MM.1S (cell line): ENCODE measurements at regions not wholly inside any gene's neighbourhood (a gene's known extent, or its start where the extent isn't known, plus 50 kb on each side); places are given as distances from the start of the nearest gene placed in this dataset.

Experiments
- DNase-seq: peaks from one replicate; pipeline ENCODE4 v3.0.0-alpha.2; 2015
- H2AFZ ChIP-seq: fragments of 300-600 bp; sonication (generic); 2 replicates; pipeline ENCODE4 v1.6.0; 2016; ENCODE audit warnings: antibody characterized with exemption, low read length
- H3F3A ChIP-seq: fragments of 300-600 bp; sonication (generic); 2 replicates; pipeline ENCODE4 v1.6.1; 2016; ENCODE audit warnings: mild to moderate bottlenecking, antibody characterized with exemption, low read length, moderate library complexity, mixed read lengths; ENCODE audit not compliant: insufficient read depth
- H3K27ac ChIP-seq: fragments of 300-600 bp; sonication (generic); 2 replicates; pipeline ENCODE4 v1.5.1; 2016; ENCODE audit warnings: mild to moderate bottlenecking, low read length
- H3K27me3 ChIP-seq: fragments of 300-600 bp; sonication (generic); replicated peaks from 2 replicates; pipeline ENCODE4 v1.6.0; 2016; ENCODE audit warnings: low read length; ENCODE audit not compliant: insufficient read depth
- H3K36me3 ChIP-seq: fragments of 300-600 bp; sonication (generic); replicated peaks from 2 replicates; pipeline ENCODE4 v1.6.1; 2016; ENCODE audit warnings: mild to moderate bottlenecking, low read length, mixed read lengths; ENCODE audit not compliant: insufficient read depth
- H3K4me1 ChIP-seq: fragments of 300-600 bp; sonication (generic); 2 replicates; pipeline ENCODE4 v1.6.1; 2016; ENCODE audit warnings: low read length, mixed read lengths
- H3K4me2 ChIP-seq: fragments of 300-600 bp; sonication (generic); 2 replicates; pipeline ENCODE4 v1.6.0; 2016; ENCODE audit warnings: low read depth, low read length
- H3K4me3 ChIP-seq: fragments of 300-600 bp; sonication (generic); 2 replicates; pipeline ENCODE4 v1.5.1; 2016; ENCODE audit warnings: low read length, mixed read lengths
- H3K79me2 ChIP-seq: fragments of 300-600 bp; sonication (generic); 2 replicates; pipeline ENCODE4 v1.6.1; 2016; ENCODE audit warnings: mixed run types, low read length, mixed read lengths
- H3K9ac ChIP-seq: fragments of 300-600 bp; sonication (generic); 2 replicates; pipeline ENCODE4 v1.6.1; 2016; ENCODE audit warnings: low read length, mixed read lengths
- H3K9me2 ChIP-seq: fragments of 300-600 bp; sonication (generic); replicated peaks from 2 replicates; pipeline ENCODE4 v1.6.1; 2016; ENCODE audit warnings: mild to moderate bottlenecking, low read length, mixed read lengths; ENCODE audit not compliant: insufficient read depth
- H3K9me3 ChIP-seq: fragments of 300-600 bp; sonication (generic); replicated peaks from 2 replicates; pipeline ENCODE4 v1.6.1; 2016; ENCODE audit warnings: mild to moderate bottlenecking, low read length, mixed read lengths; ENCODE audit not compliant: insufficient read depth
- H4K20me1 ChIP-seq: fragments of 300-600 bp; sonication (generic); 2 replicates; pipeline ENCODE4 v1.6.1; 2016; ENCODE audit warnings: mild to moderate bottlenecking, low read length, moderate library complexity, mixed read lengths; ENCODE audit not compliant: insufficient read depth
- EZH2 ChIP-seq: fragments of 300-600 bp; sonication (generic); optimal IDR thresholded peaks from 2 replicates; pipeline ENCODE3; 2017; ENCODE audit warnings: low read depth, mild to moderate bottlenecking, antibody characterized with exemption, low read length, mixed read lengths
- EZH2phosphoT487 ChIP-seq: fragments of 300-600 bp; sonication (generic); IDR thresholded peaks from 2 replicates; pipeline ENCODE4 v1.6.1; 2018; ENCODE audit warnings: antibody characterized with exemption, low read length
- TF ChIP-seq, protein P1 (sequence below): fragments of 300-600 bp; sonication (generic); IDR thresholded peaks from 2 replicates; pipeline ENCODE4 v1.5.1; 2016; ENCODE audit warnings: antibody characterized with exemption, low read length, mixed read lengths

DNA sequence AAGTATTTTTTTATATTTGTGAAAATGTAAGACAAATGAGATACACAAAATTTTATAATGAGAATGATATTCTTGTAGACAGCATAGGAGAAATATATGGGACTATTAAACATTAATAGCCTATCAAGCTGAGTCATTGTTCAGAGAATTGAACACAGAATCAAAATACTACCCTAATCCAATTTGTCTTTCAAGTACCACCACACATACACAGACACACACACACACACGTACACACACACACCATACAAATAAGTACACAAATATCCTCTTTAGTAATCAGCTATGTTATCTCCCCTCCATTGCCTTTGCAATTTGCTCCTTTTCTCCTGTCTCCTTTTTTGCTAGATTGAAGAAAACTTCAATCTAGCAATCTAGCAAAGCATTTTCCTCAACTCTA lies 499.3 kb downstream of the FOXG1 start:
- Histone ChIP-seq H3F3A (no peaks in the 10 kb centered on the region), H3K4me3 (no peak overlapping the region), H3K9ac (no peak overlapping the region), H3K36me3 (no peaks in the 10 kb centered on the region), H2AFZ (no peak overlapping the region), H3K27ac (no peak overlapping the region), H4K20me1 (no peaks in the 10 kb centered on the region), H3K4me1 (no peaks in the 10 kb centered on the region), H3K9me3 (no peaks in the 10 kb centered on the region), H3K9me2 (no peaks in the 10 kb centered on the region), H3K4me2 (no peak overlapping the region), H3K79me2 (no peaks in the 10 kb centered on the region), H3K27me3 (no peaks in the 10 kb centered on the region)
- no peak for DNase-seq
- TF ChIP-seq, protein P1, sequence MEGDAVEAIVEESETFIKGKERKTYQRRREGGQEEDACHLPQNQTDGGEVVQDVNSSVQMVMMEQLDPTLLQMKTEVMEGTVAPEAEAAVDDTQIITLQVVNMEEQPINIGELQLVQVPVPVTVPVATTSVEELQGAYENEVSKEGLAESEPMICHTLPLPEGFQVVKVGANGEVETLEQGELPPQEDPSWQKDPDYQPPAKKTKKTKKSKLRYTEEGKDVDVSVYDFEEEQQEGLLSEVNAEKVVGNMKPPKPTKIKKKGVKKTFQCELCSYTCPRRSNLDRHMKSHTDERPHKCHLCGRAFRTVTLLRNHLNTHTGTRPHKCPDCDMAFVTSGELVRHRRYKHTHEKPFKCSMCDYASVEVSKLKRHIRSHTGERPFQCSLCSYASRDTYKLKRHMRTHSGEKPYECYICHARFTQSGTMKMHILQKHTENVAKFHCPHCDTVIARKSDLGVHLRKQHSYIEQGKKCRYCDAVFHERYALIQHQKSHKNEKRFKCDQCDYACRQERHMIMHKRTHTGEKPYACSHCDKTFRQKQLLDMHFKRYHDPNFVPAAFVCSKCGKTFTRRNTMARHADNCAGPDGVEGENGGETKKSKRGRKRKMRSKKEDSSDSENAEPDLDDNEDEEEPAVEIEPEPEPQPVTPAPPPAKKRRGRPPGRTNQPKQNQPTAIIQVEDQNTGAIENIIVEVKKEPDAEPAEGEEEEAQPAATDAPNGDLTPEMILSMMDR = no peak
- TF ChIP-seq EZH2phosphoT487 = no peak
- TF ChIP-seq EZH2 = no peak

GRCh38 chr14:29271669-29272068 lies 505.1 kb downstream of the FOXG1 start:
- no peaks in the 10 kb centered on the region for H3K79me2 ChIP-seq
- no peaks in the 10 kb centered on the region for H3K9me2 ChIP-seq
- TF ChIP-seq, protein P1 = no peak
- TF ChIP-seq EZH2phosphoT487 (no peak), EZH2 (no peak)
- no peaks in the 10 kb centered on the region for H3K9me3 ChIP-seq
- no peak overlapping the region for H3K4me2 ChIP-seq
- no peak overlapping the region for H2AFZ ChIP-seq
- H3K36me3 ChIP-seq = no peaks in the 10 kb centered on the region
- DNase-seq = no peak
- H3K4me3 ChIP-seq = no peak overlapping the region
- H4K20me1 ChIP-seq = no peaks in the 10 kb centered on the region
- no peak overlapping the region for H3K27ac ChIP-seq
- H3K4me1 ChIP-seq = no peaks in the 10 kb centered on the region
- H3F3A ChIP-seq = no peaks in the 10 kb centered on the region
- H3K9ac ChIP-seq = no peak overlapping the region
- no peaks in the 10 kb centered on the region for H3K27me3 ChIP-seq

DNA sequence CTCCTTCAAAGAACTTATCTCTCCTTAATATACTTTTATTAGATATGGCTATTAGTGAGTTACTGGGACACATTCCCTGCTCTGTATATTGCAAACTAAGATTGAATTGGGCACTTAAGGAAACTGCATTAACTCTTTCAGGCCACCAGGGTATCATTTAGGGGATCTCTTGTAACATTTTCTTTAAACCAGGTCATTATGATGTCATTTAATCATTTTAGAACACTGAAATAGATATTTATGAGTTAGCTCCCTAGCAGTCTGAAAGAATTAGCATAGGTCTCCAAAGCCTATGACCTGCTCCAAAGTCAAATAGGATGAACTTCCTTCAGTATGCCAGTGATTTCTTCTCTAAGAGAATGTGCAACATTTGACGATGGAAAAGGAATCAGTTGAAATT lies 506.9 kb downstream of the FOXG1 start:
- no peak overlapping the region for H2AFZ ChIP-seq
- H3K4me2 ChIP-seq = no peak overlapping the region
- DNase-seq = no peak
- no peak overlapping the region for H3K4me3 ChIP-seq
- H3K79me2 ChIP-seq = no peaks in the 10 kb centered on the region
- H3F3A ChIP-seq = no peaks in the 10 kb centered on the region
- TF ChIP-seq EZH2 (no peak), EZH2phosphoT487 (no peak)
- TF ChIP-seq, protein P1 = no peak
- H3K9me2 ChIP-seq = no peaks in the 10 kb centered on the region
- no peaks in the 10 kb centered on the region for H3K27me3 ChIP-seq
- H3K9me3 ChIP-seq = no peaks in the 10 kb centered on the region
- H4K20me1 ChIP-seq = no peaks in the 10 kb centered on the region
- H3K27ac ChIP-seq = no peak overlapping the region
- no peaks in the 10 kb centered on the region for H3K36me3 ChIP-seq
- H3K9ac ChIP-seq = no peak overlapping the region
- no peaks in the 10 kb centered on the region for H3K4me1 ChIP-seq
